AG09319 (cell line): ENCODE measurements at regions not wholly inside any gene's neighbourhood (a gene's known extent, or its start where the extent isn't known, plus 50 kb on each side); places are given as distances from the start of the nearest gene placed in this dataset.
"Not testable (repeated sequence)": the region's sequence is repeated elsewhere in the genome, so short reads cannot be mapped to it uniquely, and the experiment has no call there.

Experiments used
- DNase-seq: peaks from one replicate; pipeline ENCODE4 v3.0.0-alpha.2; 2010; ENCODE audit warnings: low read depth; ENCODE audit errors: extremely low read depth
- CTCF ChIP-seq: IDR thresholded peaks from 2 replicates; pipeline ENCODE4 v1.5.1; 2011; ENCODE audit warnings: low read depth, mild to moderate bottlenecking, inconsistent platforms, low read length, moderate library complexity

DNA sequence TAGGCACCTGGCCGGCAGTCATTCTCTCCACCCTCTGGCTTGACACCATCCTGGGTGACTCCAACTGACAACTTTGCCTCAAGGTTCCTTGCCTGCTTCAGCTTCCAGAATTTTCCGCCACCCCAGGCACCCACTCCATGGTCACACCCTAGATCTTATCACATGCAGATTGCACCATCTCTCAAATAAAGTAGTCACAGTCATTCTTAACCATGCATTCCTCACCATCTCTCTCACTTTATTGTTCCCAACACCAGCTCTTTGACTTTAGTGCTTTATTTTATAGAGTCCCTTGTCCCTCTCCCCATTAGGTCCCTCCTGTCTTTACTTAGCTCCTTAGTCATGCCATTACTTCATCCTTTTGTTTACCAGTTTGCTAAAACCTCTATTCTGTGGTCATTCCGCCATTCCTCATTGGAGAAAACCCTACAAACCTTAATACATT lies 351.7 kb downstream of the SPRY2 start:
- no peak for DNase-seq
- TF ChIP-seq CTCF = no peak

DNA sequence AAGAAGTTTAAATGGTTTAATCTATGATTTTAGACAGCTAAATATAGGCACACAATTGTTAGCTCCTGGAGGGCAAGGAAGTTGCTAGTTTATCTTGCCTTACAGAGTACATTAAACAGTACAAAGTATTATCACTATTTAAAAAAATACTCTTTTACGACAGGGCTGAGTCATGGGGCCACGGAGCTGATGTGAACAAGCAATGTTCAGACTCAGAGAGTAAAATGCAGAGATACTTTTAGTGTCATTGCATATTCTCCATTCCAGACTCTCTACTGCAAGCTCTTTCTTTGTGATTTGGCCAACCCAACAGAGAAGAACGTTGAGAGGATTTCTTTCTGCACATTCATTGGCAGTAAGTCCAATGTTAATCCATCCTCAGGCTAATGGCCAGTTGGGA lies 352.4 kb downstream of the SPRY2 start:
- no peak for TF ChIP-seq CTCF
- DNase-seq = no peak

- DNase-seq = no peak
- no peak for TF ChIP-seq CTCF
Measured at GRCh38 chr13:79987761-79988160, 353.2 kb downstream of the SPRY2 start.

- TF ChIP-seq CTCF = no peak
- peak; percentile 31 for DNase-seq
Measured at GRCh38 chr13:79987323-79987722, 353.6 kb downstream of the SPRY2 start.

- DNase-seq = no peak
- no peak for TF ChIP-seq CTCF
Measured at GRCh38 chr13:79986890-79987289, 354.0 kb downstream of the SPRY2 start.

DNA sequence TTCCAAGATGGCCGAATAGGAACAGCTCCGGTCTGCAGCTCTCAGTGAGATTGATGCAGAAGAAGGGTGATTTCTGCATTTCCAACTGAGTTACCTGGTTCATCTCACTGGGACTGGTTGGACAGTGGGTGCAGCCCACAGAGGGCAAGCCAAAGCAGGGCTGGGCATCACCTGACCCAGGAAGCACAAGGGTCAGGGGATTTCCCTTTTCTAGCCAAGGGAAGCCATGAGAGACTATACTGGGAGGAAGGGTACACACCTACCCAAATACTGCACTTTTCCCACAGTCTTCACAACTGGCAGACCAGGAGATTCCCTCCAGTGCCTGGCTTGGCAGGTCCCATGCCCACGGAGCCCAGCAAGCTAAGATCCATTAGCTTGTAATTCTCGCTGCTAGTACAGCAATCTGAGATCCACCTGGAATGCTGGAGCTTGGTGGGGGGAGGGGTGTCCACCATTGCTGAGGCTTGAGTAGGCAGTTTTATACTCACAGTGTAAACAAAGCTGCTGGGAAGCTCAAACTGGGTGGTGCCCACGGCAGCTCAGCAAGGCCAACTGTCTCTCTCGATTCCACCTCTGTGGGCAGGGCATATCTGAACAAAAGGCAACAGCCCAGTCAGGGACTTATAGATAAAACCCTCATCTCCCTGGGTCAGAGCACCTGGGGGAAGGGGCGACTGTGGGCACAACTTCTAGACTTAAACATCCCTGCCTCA lies 365.8 kb downstream of the SPRY2 start:
- not testable (repeated sequence) for DNase-seq

- TF ChIP-seq CTCF = peak; percentile 36
Measured at GRCh38 chr13:79973533-79973963, 367.4 kb downstream of the SPRY2 start.

GRCh38 chr13:79972066-79972569 lies 368.8 kb downstream of the SPRY2 start:
- TF ChIP-seq CTCF = no peak
- no peak for DNase-seq

More at GRCh38 chr13:79973533-79973963, 367.4 kb downstream of the SPRY2 start:
- DNase-seq = no peak
